ENCODE measurements at regions not wholly inside any gene's neighbourhood (a gene's known extent, or its start where the extent isn't known, plus 50 kb on each side); places are given as distances from the start of the nearest gene placed in this dataset.

- TF ChIP-seq RCOR1 (IDR thresholded peaks at IDR 0.05; ENCODE audit: low read depth, low read length) (no peak), MAX (IDR thresholded peaks at IDR 0.05) (no peak), POLR2A (IDR thresholded peaks at IDR 0.05; ENCODE audit: low read length) (no peak), CBX2 (IDR thresholded peaks at IDR 0.05; ENCODE audit: borderline replicate concordance, low read depth) (no peak), ZC3H11A (IDR thresholded peaks at IDR 0.05) (no peak), CTCF (IDR thresholded peaks at IDR 0.05) (no peak), BHLHE40 (IDR thresholded peaks at IDR 0.05; ENCODE audit: low read depth, low read length) (no peak), KDM1A (IDR thresholded peaks at IDR 0.05; ENCODE audit: low read depth) (no peak), CEBPB (IDR thresholded peaks at IDR 0.05) (no peak)
Observed at GRCh38 chr5:152595405-152595804, 190.3 kb upstream of the NMUR2 start.
